Peyer's patch (tissue), 4 donors: ENCODE measurements at regions not wholly inside any gene's neighbourhood (a gene's known extent, or its start where the extent isn't known, plus 50 kb on each side); places are given as distances from the start of the nearest gene placed in this dataset.
"Not testable (repeated sequence)": the region's sequence is repeated elsewhere in the genome, so short reads cannot be mapped to it uniquely, and the experiment has no call there.

ENCODE experiments used
- POLR2A ChIP-seq, 2 donors: fragments of 450-650 bp; IDR thresholded peaks; one replicate each; pipeline ENCODE4 v1.5.1; 2017; ENCODE audit warnings: antibody characterized with exemption in 2 of 2, mild to moderate bottlenecking in 2 of 2, moderate library complexity in 2 of 2
- TF ChIP-seq, protein P1 (sequence below), 6 experiments: fragments of 450-650 bp in 4 of 6; fragments of 200-600 bp in 2 of 6; sonication (generic) in 1 of 6; IDR thresholded peaks; one replicate each; pipeline ENCODE4 v1.5.1; 2017 to 2019; ENCODE audit warnings: antibody characterized with exemption in 6 of 6, mild to moderate bottlenecking in 3 of 6, moderate library complexity in 1 of 6

DNA sequence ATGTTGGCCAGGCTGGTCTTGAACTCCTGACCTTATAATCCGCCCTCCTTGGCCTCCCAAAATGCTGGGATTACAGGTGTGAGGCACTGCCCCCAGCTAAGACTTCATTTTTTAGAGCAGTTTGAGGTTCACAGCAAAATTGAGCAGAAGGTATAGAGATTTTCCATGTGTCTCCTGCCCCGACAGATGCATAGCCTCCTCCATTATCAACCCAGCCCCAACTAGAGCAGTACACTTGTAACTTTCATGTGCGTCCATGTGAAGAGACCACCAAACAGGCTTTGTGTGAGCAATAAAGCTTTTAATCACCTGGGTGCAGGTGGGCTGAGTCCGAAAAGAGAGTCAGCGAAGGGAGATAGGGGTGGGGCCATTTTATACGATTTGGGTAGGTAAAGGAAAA, 179.1 kb downstream of the CD83 start:
- TF ChIP-seq, protein P1, sequence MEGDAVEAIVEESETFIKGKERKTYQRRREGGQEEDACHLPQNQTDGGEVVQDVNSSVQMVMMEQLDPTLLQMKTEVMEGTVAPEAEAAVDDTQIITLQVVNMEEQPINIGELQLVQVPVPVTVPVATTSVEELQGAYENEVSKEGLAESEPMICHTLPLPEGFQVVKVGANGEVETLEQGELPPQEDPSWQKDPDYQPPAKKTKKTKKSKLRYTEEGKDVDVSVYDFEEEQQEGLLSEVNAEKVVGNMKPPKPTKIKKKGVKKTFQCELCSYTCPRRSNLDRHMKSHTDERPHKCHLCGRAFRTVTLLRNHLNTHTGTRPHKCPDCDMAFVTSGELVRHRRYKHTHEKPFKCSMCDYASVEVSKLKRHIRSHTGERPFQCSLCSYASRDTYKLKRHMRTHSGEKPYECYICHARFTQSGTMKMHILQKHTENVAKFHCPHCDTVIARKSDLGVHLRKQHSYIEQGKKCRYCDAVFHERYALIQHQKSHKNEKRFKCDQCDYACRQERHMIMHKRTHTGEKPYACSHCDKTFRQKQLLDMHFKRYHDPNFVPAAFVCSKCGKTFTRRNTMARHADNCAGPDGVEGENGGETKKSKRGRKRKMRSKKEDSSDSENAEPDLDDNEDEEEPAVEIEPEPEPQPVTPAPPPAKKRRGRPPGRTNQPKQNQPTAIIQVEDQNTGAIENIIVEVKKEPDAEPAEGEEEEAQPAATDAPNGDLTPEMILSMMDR (IDR thresholded peaks at IDR 0.05), result not testable (repeated sequence)
- TF ChIP-seq POLR2A (IDR thresholded peaks at IDR 0.05), result not testable (repeated sequence)
